Fibroblast of skin of back (primary cell): ENCODE measurements at regions not wholly inside any gene's neighbourhood (a gene's known extent, or its start where the extent isn't known, plus 50 kb on each side); places are given as distances from the start of the nearest gene placed in this dataset.
A peak's percentile ranks its signal among the peaks of the same experiment; 100 is the strongest.

ENCODE experiments used
- DNase-seq: peaks from one replicate; pipeline ENCODE4 v3.0.0-alpha.2; 2013

DNA sequence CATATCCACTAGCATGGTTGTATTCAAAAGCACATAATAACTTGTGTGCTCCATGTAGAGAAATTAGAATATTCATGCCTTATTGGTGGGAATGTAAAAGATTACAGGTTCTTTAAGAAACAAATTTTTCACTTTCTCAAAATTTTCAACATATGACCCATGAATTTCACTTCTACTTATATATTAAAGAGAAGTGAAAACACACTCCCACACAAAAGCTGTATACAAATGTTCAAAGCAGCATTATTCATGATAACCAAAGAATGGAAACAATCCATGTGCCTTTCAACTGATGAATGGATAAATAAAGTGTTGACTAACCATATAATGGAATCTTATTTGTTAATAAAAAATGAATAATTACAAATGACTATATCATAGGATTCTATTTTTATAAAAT, 694.5 kb upstream of the PCDH15 start:
- no peak for DNase-seq

- no peak for DNase-seq
Measured at GRCh38 chr10:55491712-55492111, 690.7 kb upstream of the PCDH15 start.

DNA sequence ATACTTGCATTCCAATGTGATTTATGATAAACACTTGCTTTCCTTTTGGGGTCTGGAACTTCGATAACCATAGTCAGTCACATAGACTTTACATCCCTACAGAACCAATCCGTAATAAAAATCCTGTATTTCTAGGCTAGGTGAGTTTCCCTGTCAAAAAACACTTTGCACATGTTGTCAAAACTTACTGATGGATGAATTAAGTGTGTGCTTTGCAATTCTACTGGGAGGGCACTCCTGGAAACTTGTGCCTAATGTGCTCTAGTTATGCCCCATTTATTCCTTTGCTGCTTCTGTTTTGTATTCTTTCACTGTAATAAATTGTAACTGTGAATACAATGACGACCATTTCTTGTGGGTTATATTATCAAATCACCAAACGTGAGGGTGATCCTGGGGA, 684.8 kb upstream of the PCDH15 start:
- DNase-seq: no peak

DNA sequence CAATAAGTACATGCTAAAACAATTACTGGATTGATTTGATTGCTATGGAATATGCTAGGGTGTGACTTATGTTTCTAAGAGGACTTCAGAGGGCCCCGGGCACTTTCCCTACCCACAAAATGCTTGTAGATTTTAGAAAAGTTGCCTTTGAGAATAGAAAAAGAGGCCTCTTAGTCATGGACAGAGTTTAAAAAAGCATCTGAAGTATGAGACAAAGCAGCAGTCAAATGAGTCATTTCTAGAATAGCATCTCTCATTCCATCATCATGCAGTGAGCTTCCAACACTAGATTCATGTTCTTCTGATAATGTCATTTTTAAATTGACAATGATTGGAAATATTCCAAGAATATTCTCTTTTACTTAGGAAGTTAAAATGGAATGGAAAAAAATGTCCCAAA, 675.1 kb upstream of the PCDH15 start:
- peak; percentile 67 for DNase-seq

- no peak for DNase-seq
Measured at GRCh38 chr10:55474258-55474657, 673.2 kb upstream of the PCDH15 start.

DNA sequence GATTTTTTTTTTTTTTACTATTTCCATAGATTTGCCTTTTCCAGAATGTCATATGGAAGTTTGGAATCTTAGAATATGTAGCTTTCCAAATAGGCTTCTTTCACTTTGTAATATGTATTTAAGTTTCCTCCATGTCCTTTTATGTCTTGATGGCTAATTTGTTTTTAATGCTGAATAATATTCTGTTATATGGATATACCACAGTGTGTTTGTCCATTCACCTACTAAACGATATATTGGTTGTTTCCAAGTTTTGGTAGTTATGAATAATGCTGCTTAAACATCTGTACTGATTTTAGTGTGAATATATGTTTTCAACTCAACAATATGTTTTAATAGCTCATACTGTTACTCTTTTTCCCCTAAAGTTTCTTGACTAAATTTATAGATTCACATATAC, 669.8 kb upstream of the PCDH15 start:
- no peak for DNase-seq

- DNase-seq: no peak
Measured at GRCh38 chr10:55466806-55467504, 665.9 kb upstream of the PCDH15 start.

DNA sequence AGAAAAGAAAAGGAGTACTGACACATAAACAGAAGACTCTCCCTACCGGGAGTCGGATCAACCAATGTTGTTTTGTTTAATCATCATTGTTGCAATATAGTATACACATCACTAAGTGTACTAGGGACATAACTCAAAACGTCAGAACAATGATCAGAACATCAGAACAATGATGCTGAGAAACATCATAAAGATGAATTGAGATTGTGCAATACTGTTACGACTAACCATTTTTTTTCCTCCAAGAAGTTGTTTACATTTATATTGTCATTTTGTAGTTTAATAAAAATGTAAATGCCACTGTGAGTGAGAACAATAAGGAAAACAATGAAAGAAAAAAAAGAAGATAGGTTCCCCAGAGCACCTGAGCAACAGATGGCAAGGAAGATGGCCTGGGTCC, 663.1 kb upstream of the PCDH15 start:
- no peak for DNase-seq

DNA sequence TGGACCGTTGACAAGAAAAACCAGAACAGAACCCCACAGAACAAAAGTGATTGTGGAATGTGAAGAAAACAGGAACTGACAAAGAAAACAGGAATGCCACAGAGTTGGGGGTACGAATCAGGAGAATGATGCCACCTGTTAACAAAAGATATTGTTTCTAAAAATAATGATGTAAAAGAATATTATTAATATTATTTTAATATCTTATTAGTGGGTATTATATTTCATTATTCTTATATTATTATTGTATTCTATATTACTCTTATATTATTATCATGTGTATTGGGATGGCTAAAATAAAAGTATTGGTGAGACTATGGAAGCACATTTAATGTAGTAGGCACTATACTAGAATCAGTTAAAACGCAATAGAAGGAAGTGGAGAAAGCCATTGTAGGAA, 659.0 kb upstream of the PCDH15 start:
- no peak for DNase-seq

DNA sequence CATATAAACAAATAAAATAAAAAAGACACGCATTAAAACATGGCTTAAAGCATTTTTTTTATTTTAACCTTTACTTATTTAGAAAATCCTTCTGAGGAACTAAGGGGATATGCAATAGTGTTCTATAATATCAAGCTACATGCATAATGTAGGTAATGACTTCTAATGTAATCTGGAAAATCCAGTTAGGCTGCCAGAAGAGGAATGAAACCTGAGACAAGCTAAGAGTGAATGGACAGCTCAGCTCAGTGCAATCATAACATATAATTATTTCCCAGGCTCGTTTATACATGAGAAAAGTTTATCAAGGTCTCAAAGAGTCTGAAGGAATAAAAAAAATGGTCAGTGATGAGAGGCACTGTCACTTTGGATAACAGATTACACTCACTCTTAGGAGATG, 649.0 kb upstream of the PCDH15 start:
- no peak for DNase-seq

DNA sequence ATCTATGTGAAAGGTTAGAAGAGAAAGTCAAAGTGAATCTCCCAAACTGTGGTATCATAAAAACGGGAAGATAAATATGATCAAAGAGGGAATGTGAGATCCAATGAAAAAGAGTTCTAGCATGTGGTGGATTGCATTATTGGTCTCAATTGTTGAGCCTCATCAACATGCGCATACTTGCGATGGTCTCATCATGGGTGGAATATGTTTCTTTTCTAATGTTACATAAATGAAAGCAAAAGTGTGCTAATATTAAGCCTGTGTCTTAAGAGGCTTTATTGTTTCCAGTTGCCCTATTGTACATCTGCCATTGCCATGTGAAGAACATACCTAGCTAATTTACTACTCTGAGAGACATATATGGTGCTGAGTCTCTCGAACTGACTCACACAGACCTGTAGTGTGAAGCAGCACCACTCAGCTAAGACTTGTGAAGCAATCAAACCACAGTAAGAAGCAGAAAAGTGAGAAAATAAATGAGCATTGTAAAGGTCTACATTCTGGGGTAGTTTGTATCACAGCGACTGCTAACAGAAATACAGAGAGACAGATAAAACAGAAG, 645.5 kb upstream of the PCDH15 start:
- no peak for DNase-seq

GRCh38 chr10:55441777-55442176, 640.7 kb upstream of the PCDH15 start:
- DNase-seq: no peak

DNA sequence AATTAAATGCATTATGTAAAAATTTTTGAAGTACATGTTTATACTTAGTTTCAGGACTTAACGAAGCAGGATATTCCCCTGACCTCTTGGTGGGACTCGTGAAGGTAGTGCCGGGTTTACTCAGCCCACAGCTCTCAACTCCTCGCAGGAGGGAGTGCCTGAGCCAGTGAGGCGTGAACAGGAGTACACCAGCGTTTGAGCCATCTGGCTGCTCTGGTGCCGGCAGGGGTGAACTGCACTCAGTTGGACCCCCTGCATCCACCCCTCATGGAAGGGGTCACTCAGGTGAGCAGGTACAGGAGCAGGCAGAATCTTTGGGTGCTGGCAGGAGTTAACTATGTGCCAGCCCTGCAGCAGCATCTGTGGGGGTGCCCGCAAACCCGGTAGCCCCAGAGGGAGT, 625.1 kb upstream of the PCDH15 start:
- DNase-seq: no peak

DNA sequence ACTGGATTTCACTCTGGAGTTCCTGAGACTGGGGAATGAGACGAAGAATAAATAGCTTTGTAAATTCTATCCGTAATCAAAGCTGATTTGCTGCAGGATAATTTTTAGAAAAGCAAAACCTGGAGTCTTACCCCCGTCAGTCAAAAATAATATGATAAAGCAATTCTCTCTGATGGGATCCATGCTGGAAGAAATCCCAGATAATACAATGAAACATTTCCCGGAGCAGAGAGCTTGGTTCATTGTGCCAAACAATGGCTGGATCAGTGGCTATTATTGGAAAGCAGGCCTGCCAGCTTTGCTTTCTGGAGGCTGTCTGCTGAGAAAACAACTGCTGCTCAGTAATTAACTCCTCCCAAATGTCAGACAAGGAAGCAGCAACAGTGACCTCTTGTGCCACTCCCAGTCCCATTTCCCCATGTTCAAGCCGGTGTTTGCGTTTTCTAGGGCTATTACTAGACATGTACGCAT, 609.4 kb upstream of the PCDH15 start:
- DNase-seq: peak; percentile 44

GRCh38 chr10:55404094-55404493, 603.1 kb upstream of the PCDH15 start:
- DNase-seq: no peak

DNA sequence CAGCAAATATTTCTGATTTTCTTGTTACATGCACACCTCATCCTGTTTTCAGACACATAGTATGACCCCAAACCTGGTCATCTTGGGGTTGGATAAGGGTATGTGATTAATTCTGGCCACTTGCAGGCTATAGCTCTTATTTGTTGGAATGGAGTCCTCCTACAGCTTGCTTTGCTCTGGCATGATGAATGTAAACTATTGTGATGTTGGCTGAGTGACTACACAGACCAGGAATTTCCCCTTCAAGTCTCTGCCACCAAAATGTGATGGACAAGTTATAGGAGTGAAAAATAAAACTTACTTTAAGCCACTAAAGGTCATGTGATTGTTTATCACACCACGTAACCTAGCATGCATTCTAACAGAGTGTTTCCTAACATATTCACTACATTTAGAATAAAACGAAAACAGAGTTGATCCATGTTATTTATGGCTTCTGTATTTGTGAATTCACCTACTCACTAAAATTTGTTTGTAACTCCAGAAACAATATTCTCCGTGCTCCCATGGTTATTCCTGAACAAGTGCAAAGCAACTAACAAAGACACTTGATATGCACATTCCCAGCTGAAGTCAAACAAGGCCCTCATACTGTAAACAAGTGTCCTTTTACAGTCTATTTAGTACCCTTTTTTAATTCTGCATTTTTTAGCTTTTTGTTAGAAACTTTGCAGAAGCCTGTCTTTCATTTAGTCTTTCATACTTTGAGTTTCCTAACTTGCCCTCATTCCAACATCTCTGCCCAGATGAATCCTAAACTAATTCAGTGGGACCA, 599.2 kb upstream of the PCDH15 start:
- peak; percentile 61 for DNase-seq

DNA sequence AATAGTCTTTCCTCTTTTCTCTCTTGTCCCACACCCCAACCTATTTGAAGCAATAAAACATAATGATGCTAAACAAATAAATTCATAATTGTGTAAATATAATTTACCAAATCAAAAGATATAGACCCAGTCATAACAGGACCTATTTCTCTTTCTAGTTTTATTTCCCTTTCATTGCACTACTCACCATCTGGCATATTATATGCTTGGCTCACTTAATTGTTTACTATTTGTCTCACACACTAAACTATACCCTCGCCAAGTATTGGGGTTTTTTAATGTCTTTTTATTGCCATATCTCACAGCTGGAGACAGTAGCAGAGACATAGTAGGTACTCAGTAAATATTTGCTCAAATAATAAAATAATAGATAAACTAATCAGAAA, 597.5 kb upstream of the PCDH15 start:
- no peak for DNase-seq

GRCh38 chr10:55397777-55398496, 596.9 kb upstream of the PCDH15 start:
- peak; percentile 40 for DNase-seq

GRCh38 chr10:55378196-55378595, 577.2 kb upstream of the PCDH15 start:
- DNase-seq: peak; percentile 63

- peak; percentile 29 for DNase-seq
Measured at GRCh38 chr10:55374917-55375316, 573.9 kb upstream of the PCDH15 start.

GRCh38 chr10:55374060-55374459, 573.0 kb upstream of the PCDH15 start:
- DNase-seq: peak; percentile 57

GRCh38 chr10:55369670-55370420, 568.8 kb upstream of the PCDH15 start:
- peak; percentile 75 for DNase-seq
